ENCODE measurements at regions not wholly inside any gene's neighbourhood (a gene's known extent, or its start where the extent isn't known, plus 50 kb on each side); places are given as distances from the start of the nearest gene placed in this dataset.

DNA sequence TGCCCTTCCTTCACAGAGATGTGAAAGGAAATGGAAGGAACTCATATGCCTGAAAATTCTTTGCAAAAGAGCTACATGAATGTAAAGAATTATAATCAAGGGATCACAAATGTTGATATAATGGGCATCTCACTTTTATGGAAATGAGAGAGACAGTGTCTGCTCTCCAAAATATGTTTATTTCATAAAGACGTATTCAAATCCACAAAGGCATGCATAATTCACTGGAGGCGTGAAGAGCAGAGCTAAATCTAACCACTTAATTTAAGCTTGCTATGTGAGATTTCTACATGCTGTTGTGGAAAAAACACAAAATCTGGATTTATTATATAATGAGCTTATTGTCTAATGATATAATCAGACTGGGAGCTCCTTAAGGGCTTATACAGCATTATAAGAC, 469.1 kb downstream of the RAP2B start:
- ATAC-seq (no peak), DNase-seq (no peak)
- H3K9me3 ChIP-seq = no peaks in the 10 kb centered on the region
- H3K4me1 ChIP-seq = no peaks in the 10 kb centered on the region
- TF ChIP-seq CTCF (IDR thresholded peaks at IDR 0.05) = no peak
- intact Hi-C loops (cut with DNase I) = no loop called here
- no peak overlapping the region for H3K4me3 ChIP-seq
- H3K27ac ChIP-seq = no peak overlapping the region
- no peaks in the 10 kb centered on the region for H3K36me3 ChIP-seq
- H3K27me3 ChIP-seq = no peaks in the 10 kb centered on the region

DNA sequence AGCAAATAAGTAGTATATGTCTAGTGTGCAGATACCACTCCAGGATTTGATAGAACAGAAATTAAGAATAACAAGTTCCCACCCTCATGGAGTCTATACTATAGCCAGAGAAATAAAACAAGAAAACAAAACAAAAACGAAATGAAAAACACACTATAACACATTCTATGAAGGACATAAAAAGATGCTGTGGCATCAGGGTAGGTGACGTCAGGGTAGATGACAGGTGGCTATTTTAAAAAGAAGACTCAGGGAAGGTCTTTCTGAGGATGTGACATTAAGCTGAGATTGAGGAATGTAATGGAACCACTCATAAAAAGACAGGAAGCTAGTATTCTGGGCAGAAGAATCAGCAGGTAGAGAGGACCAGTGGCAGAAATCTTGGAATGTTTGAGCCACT, 469.6 kb downstream of the RAP2B start:
- Histone ChIP-seq H3K27me3 (no peaks in the 10 kb centered on the region), H3K4me3 (no peak overlapping the region), H3K27ac (no peak overlapping the region), H3K4me1 (no peaks in the 10 kb centered on the region), H3K36me3 (no peaks in the 10 kb centered on the region), H3K9me3 (no peaks in the 10 kb centered on the region)
- DNase-seq = no peak
- TF ChIP-seq CTCF (IDR thresholded peaks at IDR 0.05) = no peak
- ATAC-seq = no peak
- intact Hi-C loops (cut with DNase I) = no loop called here

GRCh38 chr3:153633407-153633806, 471.4 kb downstream of the RAP2B start:
- Histone ChIP-seq H3K27me3 (no peaks in the 10 kb centered on the region), H3K9me3 (no peaks in the 10 kb centered on the region), H3K4me3 (no peak overlapping the region), H3K27ac (no peak overlapping the region), H3K36me3 (no peaks in the 10 kb centered on the region), H3K4me1 (no peaks in the 10 kb centered on the region)
- intact Hi-C loops (cut with DNase I) = no loop called here
- DNase-seq (no peak), ATAC-seq (no peak)
- TF ChIP-seq CTCF (IDR thresholded peaks at IDR 0.05) = no peak

GRCh38 chr3:153634683-153635082, 472.7 kb downstream of the RAP2B start:
- intact Hi-C loops (cut with DNase I) = no loop called here
- Histone ChIP-seq H3K27me3 (no peaks in the 10 kb centered on the region), H3K4me3 (no peak overlapping the region), H3K27ac (no peak overlapping the region), H3K9me3 (no peaks in the 10 kb centered on the region), H3K4me1 (no peaks in the 10 kb centered on the region), H3K36me3 (no peaks in the 10 kb centered on the region)
- TF ChIP-seq CTCF (IDR thresholded peaks at IDR 0.05) = no peak
- ATAC-seq = no peak
- no peak for DNase-seq

GRCh38 chr3:153639631-153640030, 477.6 kb downstream of the RAP2B start:
- ATAC-seq = no peak
- Histone ChIP-seq H3K4me3 (no peak overlapping the region), H3K36me3 (no peaks in the 10 kb centered on the region), H3K9me3 (no peaks in the 10 kb centered on the region), H3K27ac (no peak overlapping the region), H3K27me3 (no peaks in the 10 kb centered on the region), H3K4me1 (no peaks in the 10 kb centered on the region)
- DNase-seq = no peak
- TF ChIP-seq CTCF (IDR thresholded peaks at IDR 0.05) = no peak
- intact Hi-C loops (cut with DNase I) = no loop called here
